GM12878 (cell line): ENCODE measurements at regions not wholly inside any gene's neighbourhood (a gene's known extent, or its start where the extent isn't known, plus 50 kb on each side); places are given as distances from the start of the nearest gene placed in this dataset.

ENCODE experiments used
- ATAC-seq: fragments of 200-7000 bp; cut with Tn5 transposase; 3 replicates; pipeline ENCODE4 v1.9.1; 2020; ENCODE audit warnings: mild to moderate bottlenecking, moderate library complexity
- BruUV-seq: library from RNA; stranded (reverse); fragments of 400-500 nt; replicated peaks from 2 replicates; lab custom pipeline; 2021; lab: Mats Ljungman, UMichigan
- CTCF ChIA-PET: fragments of 300-600 bp; sonication (Branson Sonifier 250); formaldehyde crosslinking; extraction: SDS; loops from one replicate; lab custom pipeline; 2021; ENCODE audit warnings: inconsistent platforms; lab: Yijun Ruan, JAX
- POLR2A ChIA-PET: fragments of 350-600 bp; formaldehyde crosslinking; extraction: SDS; loops from one replicate; lab custom pipeline; 2021; ENCODE audit warnings: inconsistent platforms; lab: Charles Lee
- RAD21 ChIA-PET: fragments of 300-600 bp; sonication (Branson Sonifier 250); formaldehyde crosslinking; loops from one replicate; lab custom pipeline; 2023; ENCODE audit warnings: antibody characterized with exemption; ENCODE audit not compliant: unreplicated experiment; lab: Charles Lee
- SMC1A ChIA-PET: fragments of 300-600 bp; sonication (Branson Sonifier 250); formaldehyde crosslinking; loops from one replicate; lab custom pipeline; 2023; ENCODE audit not compliant: unreplicated experiment, uncharacterized antibody; lab: Charles Lee
- DNase-seq: peaks from one replicate; pipeline ENCODE4 v3.0.0-alpha.2; 2011; ENCODE audit warnings: low read depth, low spot score
- FAIRE-seq: peaks from 3 replicates; lab custom pipeline; 2011; peaks lifted over from hg19 to GRCh38; lab: Jason Lieb, UNC
- H2AFZ ChIP-seq: 2 replicates; pipeline ENCODE4 v1.6.0; 2011; ENCODE audit warnings: low read depth, low read length, control low read depth; ENCODE audit not compliant: control insufficient read depth
- H3K27ac ChIP-seq: 2 replicates; pipeline ENCODE4 v1.5.1; 2011; ENCODE audit warnings: control low read depth; ENCODE audit not compliant: control insufficient read depth, insufficient read depth
- H3K27me3 ChIP-seq, 2 experiments: replicated peaks in 1 of 2; 2 replicates each; pipeline versions ENCODE4 v1.6.0 to v1.6.1; 2011; ENCODE audit warnings: low read length in 1 of 2; ENCODE audit not compliant: control insufficient read depth in 2 of 2, insufficient read depth in 2 of 2
- H3K36me3 ChIP-seq, 2 experiments: 2 replicates each; pipeline ENCODE4 v1.5.1; 2011; ENCODE audit warnings: low read length in 1 of 2; ENCODE audit not compliant: control insufficient read depth in 2 of 2, insufficient read depth in 2 of 2
- H3K4me1 ChIP-seq: 2 replicates; pipeline ENCODE4 v1.6.1; 2011; ENCODE audit warnings: mild to moderate bottlenecking, low read length, moderate library complexity, mixed read lengths; ENCODE audit not compliant: control insufficient read depth, insufficient read depth
- H3K4me2 ChIP-seq: 2 replicates; pipeline ENCODE4 v1.6.0; 2011; ENCODE audit warnings: control low read depth; ENCODE audit not compliant: control insufficient read depth, insufficient read depth
- H3K4me3 ChIP-seq: fragments of 200-600 bp; sonication (generic); 2 replicates; pipeline ENCODE4 v1.5.1; 2016
- H3K79me2 ChIP-seq: 2 replicates; pipeline ENCODE4 v1.6.0; 2011; ENCODE audit warnings: low read length; ENCODE audit not compliant: control insufficient read depth, insufficient read depth
- H3K9ac ChIP-seq: 2 replicates; pipeline ENCODE4 v1.8.0; 2011; ENCODE audit warnings: low read length, control low read depth, mixed read lengths; ENCODE audit not compliant: control insufficient read depth, insufficient read depth
- H3K9me3 ChIP-seq: replicated peaks from 3 replicates; pipeline ENCODE4 v1.5.1; 2011; ENCODE audit warnings: mild to moderate bottlenecking, low read length; ENCODE audit not compliant: control insufficient read depth, insufficient read depth
- H4K20me1 ChIP-seq: 2 replicates; pipeline ENCODE4 v1.6.0; 2011; ENCODE audit not compliant: control insufficient read depth, insufficient read depth
- CREM ChIP-seq: IDR thresholded peaks from 2 replicates; pipeline ENCODE4 v1.6.1; 2014; ENCODE audit warnings: antibody characterized with exemption, low read depth
- FOS ChIP-seq: IDR thresholded peaks from 3 replicates; pipeline ENCODE4 v1.6.1; 2011; ENCODE audit warnings: borderline replicate concordance; ENCODE audit not compliant: insufficient read length; ENCODE audit errors: extremely low read depth
- GATAD2B ChIP-seq: fragments of 450-650 bp; conservative IDR thresholded peaks from 2 replicates; pipeline ENCODE4 v1.6.1; 2017; ENCODE audit warnings: low read depth, mild to moderate bottlenecking, moderate library complexity
- LARP7 ChIP-seq: fragments of 450-650 bp; IDR thresholded peaks from 2 replicates; pipeline ENCODE4 v1.6.1; 2017; ENCODE audit warnings: mild to moderate bottlenecking
- RAD51 ChIP-seq: fragments of 450-650 bp; IDR thresholded peaks from 2 replicates; pipeline ENCODE4 v1.6.1; 2016; ENCODE audit warnings: moderate library complexity, mild to moderate bottlenecking, inconsistent platforms
- RELB ChIP-seq: fragments of 450-650 bp; IDR thresholded peaks from 2 replicates; pipeline ENCODE4 v1.6.1; 2017; ENCODE audit warnings: low read depth, mild to moderate bottlenecking, moderate library complexity
- USF2 ChIP-seq: IDR thresholded peaks from 2 replicates; pipeline ENCODE4 v1.6.1; 2011; ENCODE audit warnings: low read depth, low read length, improper control_type of control experiment, borderline replicate concordance
- WGBS: methylation state at CpG from one replicate; pipeline ENCODE4 v1.1.6; 2016; ENCODE audit warnings: low lambda C conversion rate; ENCODE audit not compliant: insufficient replicate concordance, insufficient coverage; ENCODE audit errors: missing lambda C conversion rate; 5-methylcytosine and 5-hydroxymethylcytosine counted together
- in situ Hi-C: fragments of 300-500 bp; cut with MboI; formaldehyde crosslinking; loops from 9 replicates; pipeline ENCODE4 v1.14.3; 2018; ENCODE audit warnings: mixed read lengths
- intact Hi-C: fragments of 100-400 bp; cut with micrococcal nuclease; formaldehyde crosslinking; loops from one replicate; pipeline ENCODE4 v1.14.2; 2022; ENCODE audit not compliant: unreplicated experiment

- TF ChIP-seq GATAD2B: no peak
- TF ChIP-seq USF2: no peak
- TF ChIP-seq RELB: no peak
- H2AFZ ChIP-seq: no peak overlapping the region
- no peaks in the 10 kb centered on the region for H3K27me3 ChIP-seq
- no peak overlapping the region for H3K4me2 ChIP-seq
- 28% methylated on average over 8 of the region's 8 CpGs for WGBS
- no peak overlapping the region for H3K9ac ChIP-seq
- no peaks in the 10 kb centered on the region for H3K79me2 ChIP-seq
- ChIA-PET POLR2A (no interaction called here), SMC1A (no interaction called here), RAD21 (no interaction called here), CTCF (no interaction called here)
- FAIRE-seq (no peak), DNase-seq (no peak), ATAC-seq (no peak)
- H3K9me3 ChIP-seq: no peaks in the 10 kb centered on the region; the same call in 2 of the 3 replicates
- in situ Hi-C loops (no loop called here), intact Hi-C loops (no loop called here)
- no peak overlapping the region for H3K27ac ChIP-seq
- no peaks in the 10 kb centered on the region for H4K20me1 ChIP-seq
- no peak overlapping the region for H3K4me3 ChIP-seq
- BruUV-seq: no TSS peak
- H3K4me1 ChIP-seq: no peaks in the 10 kb centered on the region
- H3K36me3 ChIP-seq: no peaks in the 10 kb centered on the region
These were observed 185.0 kb downstream of the ATPSCKMT start for GRCh38 chr5:10064546-10065195.

- WGBS: 67% methylated on average over 12 of the region's 12 CpGs
- ChIA-PET SMC1A (no interaction called here), RAD21 (no interaction called here), POLR2A (no interaction called here), CTCF (no interaction called here)
- BruUV-seq: no TSS peak
- no peak overlapping the region for H3K4me2 ChIP-seq
- H3K9ac ChIP-seq: no peak overlapping the region
- H3K9me3 ChIP-seq: no peaks in the 10 kb centered on the region; the same call in 2 of the 3 replicates
- TF ChIP-seq FOS: no peak
- no peak for TF ChIP-seq LARP7
- no peak for TF ChIP-seq RAD51
- TF ChIP-seq CREM: no peak
- FAIRE-seq (no peak), DNase-seq (no peak), ATAC-seq (no peak)
- intact Hi-C loops: no loop called here
- in situ Hi-C loops: no loop called here
- H4K20me1 ChIP-seq: no peaks in the 10 kb centered on the region
- H2AFZ ChIP-seq: no peak overlapping the region
- no peaks in the 10 kb centered on the region for H3K36me3 ChIP-seq
- H3K4me1 ChIP-seq: no peaks in the 10 kb centered on the region
- H3K27ac ChIP-seq: no peak overlapping the region
- H3K79me2 ChIP-seq: no peaks in the 10 kb centered on the region
- no peak overlapping the region for H3K4me3 ChIP-seq
- no peaks in the 10 kb centered on the region for H3K27me3 ChIP-seq
These were observed 185.7 kb downstream of the ATPSCKMT start for GRCh38 chr5:10063997-10064396.
